Upper lobe of left lung (tissue), 6 donors: ENCODE measurements at regions not wholly inside any gene's neighbourhood (a gene's known extent, or its start where the extent isn't known, plus 50 kb on each side); places are given as distances from the start of the nearest gene placed in this dataset.

Source experiments
- ATAC-seq, 2 donors: fragments of 200-7000 bp; cut with Tn5 transposase; one replicate each; pipeline ENCODE4 v1.9.1; 2022; ENCODE audit warnings: mild to moderate bottlenecking in 2 of 2, moderate library complexity in 2 of 2; ENCODE audit not compliant: low FRiP score in 2 of 2
- DNase-seq, 2 donors: peaks; one replicate each; pipeline ENCODE4 v3.0.0-alpha.2; 2019 to 2020
- H3K27ac ChIP-seq, 4 donors: fragments of 200-600 bp; sonication (generic); one replicate each; pipeline ENCODE4 v1.5.1; 2016 to 2019
- H3K27me3 ChIP-seq, 4 donors: fragments of 200-600 bp; sonication (generic); one replicate each; pipeline ENCODE4 v1.5.1; 2017 to 2019
- H3K36me3 ChIP-seq, 4 donors: fragments of 200-600 bp; sonication (generic); one replicate each; pipeline ENCODE4 v1.5.1; 2016 to 2019
- H3K4me1 ChIP-seq, 4 donors: fragments of 200-600 bp; sonication (generic); one replicate each; pipeline ENCODE4 v1.5.1; 2018 to 2019
- H3K4me3 ChIP-seq, 4 donors: fragments of 200-600 bp; sonication (generic); one replicate each; pipeline ENCODE4 v1.5.1; 2017 to 2019; ENCODE audit warnings: mild to moderate bottlenecking in 2 of 4, moderate library complexity in 1 of 4
- H3K9me3 ChIP-seq, 4 donors: fragments of 200-600 bp; sonication (generic); one replicate each; pipeline ENCODE4 v1.5.1; 2018 to 2019
- EP300 ChIP-seq, 4 donors: sonication (generic); formaldehyde crosslinking; IDR thresholded peaks; one replicate each; pipeline ENCODE4 v1.5.1; 2017; ENCODE audit warnings: antibody characterized with exemption in 4 of 4, control low read depth in 2 of 4
- POLR2A ChIP-seq, 4 donors: fragments of 450-650 bp; IDR thresholded peaks; one replicate each; pipeline ENCODE4 v1.5.1; 2016 to 2017; ENCODE audit warnings: antibody characterized with exemption in 4 of 4, mild to moderate bottlenecking in 2 of 4
- POLR2AphosphoS5 ChIP-seq, 2 donors: sonication (generic); formaldehyde crosslinking; IDR thresholded peaks; one replicate each; pipeline ENCODE4 v1.5.1; 2017; ENCODE audit warnings: antibody characterized with exemption in 2 of 2
- WGBS, 2 donors: methylation state at CpG; one replicate each; pipeline ENCODE4 v1.1.5; 2017 to 2018; 5-methylcytosine and 5-hydroxymethylcytosine counted together
- TF ChIP-seq, protein P1 (sequence below), 6 experiments: fragments of 450-650 bp in 4 of 6; fragments of 200-600 bp in 2 of 6; sonication (generic) in 2 of 6; IDR thresholded peaks; one replicate each; pipeline ENCODE4 v1.5.1; 2016 to 2019; ENCODE audit warnings: antibody characterized with exemption in 6 of 6
- donor health status: DM: no; HTN: no; CAD: no; lungs with moderate emphysema.
- donor health status: DM: no; HTN: yes; CAD: no; lungs with severe emphysema.

GRCh38 chr12:67522222-67522621 is 126.3 kb upstream of the DYRK2 start:
- TF ChIP-seq EP300 (IDR thresholded peaks at IDR 0.05) (no peak), POLR2AphosphoS5 (IDR thresholded peaks at IDR 0.05) (no peak), POLR2A (IDR thresholded peaks at IDR 0.05) (no peak)
- TF ChIP-seq, protein P1, sequence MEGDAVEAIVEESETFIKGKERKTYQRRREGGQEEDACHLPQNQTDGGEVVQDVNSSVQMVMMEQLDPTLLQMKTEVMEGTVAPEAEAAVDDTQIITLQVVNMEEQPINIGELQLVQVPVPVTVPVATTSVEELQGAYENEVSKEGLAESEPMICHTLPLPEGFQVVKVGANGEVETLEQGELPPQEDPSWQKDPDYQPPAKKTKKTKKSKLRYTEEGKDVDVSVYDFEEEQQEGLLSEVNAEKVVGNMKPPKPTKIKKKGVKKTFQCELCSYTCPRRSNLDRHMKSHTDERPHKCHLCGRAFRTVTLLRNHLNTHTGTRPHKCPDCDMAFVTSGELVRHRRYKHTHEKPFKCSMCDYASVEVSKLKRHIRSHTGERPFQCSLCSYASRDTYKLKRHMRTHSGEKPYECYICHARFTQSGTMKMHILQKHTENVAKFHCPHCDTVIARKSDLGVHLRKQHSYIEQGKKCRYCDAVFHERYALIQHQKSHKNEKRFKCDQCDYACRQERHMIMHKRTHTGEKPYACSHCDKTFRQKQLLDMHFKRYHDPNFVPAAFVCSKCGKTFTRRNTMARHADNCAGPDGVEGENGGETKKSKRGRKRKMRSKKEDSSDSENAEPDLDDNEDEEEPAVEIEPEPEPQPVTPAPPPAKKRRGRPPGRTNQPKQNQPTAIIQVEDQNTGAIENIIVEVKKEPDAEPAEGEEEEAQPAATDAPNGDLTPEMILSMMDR (IDR thresholded peaks at IDR 0.05), result no peak
- ATAC-seq (no peak), DNase-seq (no peak)
- H3K9me3 ChIP-seq, result no peaks in the 10 kb centered on the region
- 78 to 93% methylated on average over 5 of the region's 5 CpGs for WGBS, 2 donors
- H3K4me3 ChIP-seq, result no peak overlapping the region
- H3K36me3 ChIP-seq, result no peaks in the 10 kb centered on the region
- H3K27ac ChIP-seq, result no peak overlapping the region
- no peaks in the 10 kb centered on the region for H3K27me3 ChIP-seq
- H3K4me1 ChIP-seq, result no peaks in the 10 kb centered on the region

DNA sequence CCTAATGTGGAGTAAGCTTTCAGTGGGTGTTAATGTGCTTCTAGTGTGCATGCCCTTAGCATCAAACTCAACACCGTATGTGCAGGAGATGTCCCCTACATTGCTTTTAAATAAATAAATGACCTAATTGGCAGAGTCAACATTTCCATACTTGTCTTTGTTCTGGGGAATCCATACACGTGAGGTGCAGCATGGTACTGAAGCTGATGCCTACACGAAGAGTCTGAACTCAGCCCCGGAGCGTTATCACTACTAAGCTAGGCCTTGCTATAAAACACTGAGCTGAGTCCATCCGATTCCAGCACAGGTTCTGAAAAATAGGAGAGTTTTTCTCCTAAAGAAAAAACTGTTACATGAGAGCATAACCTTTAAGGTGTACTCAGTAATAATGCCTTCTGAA is 125.0 kb upstream of the DYRK2 start:
- Histone ChIP-seq H3K9me3 (no peaks in the 10 kb centered on the region), H3K4me1 (no peaks in the 10 kb centered on the region), H3K36me3 (no peaks in the 10 kb centered on the region), H3K27ac (no peak overlapping the region), H3K4me3 (no peak overlapping the region), H3K27me3 (no peaks in the 10 kb centered on the region)
- TF ChIP-seq POLR2A (IDR thresholded peaks at IDR 0.05), result no peak
- TF ChIP-seq, protein P1 (IDR thresholded peaks at IDR 0.05), result no peak
- TF ChIP-seq POLR2AphosphoS5 (IDR thresholded peaks at IDR 0.05), result no peak
- TF ChIP-seq EP300 (IDR thresholded peaks at IDR 0.05), result no peak
- 95 to 98% methylated on average over 6 of the region's 6 CpGs for WGBS, 2 donors
- ATAC-seq (no peak), DNase-seq (no peak)

GRCh38 chr12:67524861-67525616 is 123.5 kb upstream of the DYRK2 start:
- no peaks in the 10 kb centered on the region for H3K4me1 ChIP-seq
- no peak overlapping the region for H3K27ac ChIP-seq
- H3K9me3 ChIP-seq, result no peaks in the 10 kb centered on the region
- no peak for ATAC-seq
- DNase-seq, result no peak
- H3K36me3 ChIP-seq, result no peaks in the 10 kb centered on the region
- WGBS, 2 donors, result 73 to 78% methylated on average over 11 of the region's 11 CpGs
- H3K4me3 ChIP-seq, result no peak overlapping the region
- no peak for TF ChIP-seq POLR2A (IDR thresholded peaks at IDR 0.05)
- TF ChIP-seq, protein P1 (IDR thresholded peaks at IDR 0.05), result no peak
- no peak for TF ChIP-seq EP300 (IDR thresholded peaks at IDR 0.05)
- no peak for TF ChIP-seq POLR2AphosphoS5 (IDR thresholded peaks at IDR 0.05)
- no peaks in the 10 kb centered on the region for H3K27me3 ChIP-seq

DNA sequence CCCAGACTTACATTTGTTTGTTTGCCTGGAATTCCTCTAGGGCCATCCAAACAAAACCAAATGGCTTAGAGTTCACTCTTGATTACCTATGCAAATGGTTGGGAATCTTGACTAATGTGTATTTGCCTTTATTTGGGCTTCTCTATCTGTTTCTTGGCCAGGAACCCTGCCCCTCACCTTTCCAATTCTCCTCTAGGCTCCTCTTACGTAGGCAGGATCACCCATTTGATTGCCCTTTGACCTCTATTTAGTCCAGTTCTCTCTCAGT is 123.0 kb upstream of the DYRK2 start:
- 95 to 100% methylated on average over 1 of the region's 1 CpG for WGBS, 2 donors
- no peak overlapping the region for H3K4me3 ChIP-seq

More for the DNA sequence above, 123.0 kb upstream of the DYRK2 start:
- ATAC-seq, result no peak
- Histone ChIP-seq H3K9me3 (no peaks in the 10 kb centered on the region), H3K27ac (no peak overlapping the region), H3K36me3 (no peaks in the 10 kb centered on the region), H3K27me3 (no peaks in the 10 kb centered on the region), H3K4me1 (no peaks in the 10 kb centered on the region)
- no peak for DNase-seq
- TF ChIP-seq, protein P1 (IDR thresholded peaks at IDR 0.05), result no peak
- no peak for TF ChIP-seq POLR2AphosphoS5 (IDR thresholded peaks at IDR 0.05)
- no peak for TF ChIP-seq POLR2A (IDR thresholded peaks at IDR 0.05)
- no peak for TF ChIP-seq EP300 (IDR thresholded peaks at IDR 0.05)
